ENCODE measurements at regions not wholly inside any gene's neighbourhood (a gene's known extent, or its start where the extent isn't known, plus 50 kb on each side); places are given as distances from the start of the nearest gene placed in this dataset.

- Histone ChIP-seq H3K36me3 (ENCODE audit: insufficient read depth in 1 of 2, low read depth in 1 of 2) (no peaks in the 10 kb centered on the region), H3K27ac (no peak overlapping the region), H3K4me3 (no peak overlapping the region), H3K4me1 (no peaks in the 10 kb centered on the region), H3K27me3 (ENCODE audit: insufficient read depth in 3 of 3, low read length in 2 of 3) (no peaks in the 10 kb centered on the region), H3K9me3 (no peaks in the 10 kb centered on the region)
- ATAC-seq, result no peak
- no peak for DNase-seq
- intact Hi-C loops (cut with DNase I), result no loop called here
- no peak for TF ChIP-seq CTCF (IDR thresholded peaks at IDR 0.05)
- WGBS, 3 donors, result 83 to 86% (median 85%) methylated on average over 3 of the region's 3 CpGs
Measured at GRCh38 chr16:74045513-74045912, 251.1 kb upstream of the PSMD7 start.

GRCh38 chr16:74035816-74036215 is 260.8 kb upstream of the PSMD7 start:
- Histone ChIP-seq H3K27me3 (ENCODE audit: insufficient read depth in 3 of 3, low read length in 2 of 3) (peaks cover 0 to 3% (median 0%) of the 10 kb centered on the region in 3 donors), H3K4me3 (no peak overlapping the region), H3K9me3 (no peaks in the 10 kb centered on the region), H3K36me3 (ENCODE audit: insufficient read depth in 1 of 2, low read depth in 1 of 2) (no peaks in the 10 kb centered on the region), H3K4me1 (no peaks in the 10 kb centered on the region), H3K27ac (no peak overlapping the region)
- ATAC-seq (no peak), DNase-seq (no peak)
- no peak for TF ChIP-seq CTCF (IDR thresholded peaks at IDR 0.05)
- WGBS, 3 donors, result 14 to 19% (median 16%) methylated on average over 1 of the region's 1 CpG
- intact Hi-C loops (cut with DNase I), result loop anchor here in 1 of 2 donors (10.0 kb wide), 1 partner anchor 1911 kb away; no protein-coding TSS in a partner anchor

- H3K4me1 ChIP-seq, result no peaks in the 10 kb centered on the region
- intact Hi-C loops (cut with DNase I), result loop anchor here in 1 of 2 donors (10.0 kb wide), 1 partner anchor 1910 kb away; no protein-coding TSS in a partner anchor
- TF ChIP-seq CTCF (IDR thresholded peaks at IDR 0.05), result peak; percentile 17
- no peak overlapping the region for H3K4me3 ChIP-seq
- WGBS, 3 donors, result 17 to 21% (median 18%) methylated on average over 4 of the region's 4 CpGs
- ATAC-seq, result no peak
- peaks cover 0 to 3% (median 0%) of the 10 kb centered on the region in 3 donors for H3K27me3 ChIP-seq (ENCODE audit: insufficient read depth in 3 of 3, low read length in 2 of 3)
- no peak for DNase-seq
- no peaks in the 10 kb centered on the region for H3K9me3 ChIP-seq
- H3K36me3 ChIP-seq (ENCODE audit: insufficient read depth in 1 of 2, low read depth in 1 of 2), result no peaks in the 10 kb centered on the region
- H3K27ac ChIP-seq, result no peak overlapping the region
Measured at GRCh38 chr16:74034862-74035261, 261.8 kb upstream of the PSMD7 start.

- no peak for ATAC-seq
- H3K27me3 ChIP-seq (ENCODE audit: insufficient read depth in 3 of 3, low read length in 2 of 3), result peaks cover 0 to 3% (median 0%) of the 10 kb centered on the region in 3 donors
- no peaks in the 10 kb centered on the region for H3K9me3 ChIP-seq
- intact Hi-C loops (cut with DNase I), result loop anchor here in 1 of 2 donors (10.0 kb wide), 1 partner anchor 1909 kb away; no protein-coding TSS in a partner anchor
- H3K36me3 ChIP-seq (ENCODE audit: insufficient read depth in 1 of 2, low read depth in 1 of 2), result no peaks in the 10 kb centered on the region
- no peak for DNase-seq
- no peak for TF ChIP-seq CTCF (IDR thresholded peaks at IDR 0.05)
- no peak overlapping the region for H3K27ac ChIP-seq
- no peaks in the 10 kb centered on the region for H3K4me1 ChIP-seq
- WGBS, 3 donors, result 35 to 48% (median 42%) methylated on average over 9 of the region's 9 CpGs
- no peak overlapping the region for H3K4me3 ChIP-seq
Measured at GRCh38 chr16:74034200-74034599, 262.4 kb upstream of the PSMD7 start.

- intact Hi-C loops (cut with DNase I), result loop anchor here in 1 of 2 donors (10.0 kb wide), 1 partner anchor 1909 kb away; no protein-coding TSS in a partner anchor
- H3K9me3 ChIP-seq, result no peaks in the 10 kb centered on the region
- no peaks in the 10 kb centered on the region for H3K36me3 ChIP-seq (ENCODE audit: insufficient read depth in 1 of 2, low read depth in 1 of 2)
- 36 to 49% (median 42%) methylated on average over 9 of the region's 9 CpGs for WGBS, 3 donors
- DNase-seq, result no peak
- H3K27ac ChIP-seq, result no peak overlapping the region
- H3K27me3 ChIP-seq (ENCODE audit: insufficient read depth in 3 of 3, low read length in 2 of 3), result peaks cover 0 to 3% (median 0%) of the 10 kb centered on the region in 3 donors
- TF ChIP-seq CTCF (IDR thresholded peaks at IDR 0.05), result no peak
- H3K4me3 ChIP-seq, result no peak overlapping the region
- H3K4me1 ChIP-seq, result no peaks in the 10 kb centered on the region
- ATAC-seq, result no peak
Measured at GRCh38 chr16:74033441-74033995, 263.1 kb upstream of the PSMD7 start.

All from psoas muscle (tissue), 7 donors.